Stimulated activated CD8-positive, alpha-beta memory T cell treated with anti-CD3 and anti-CD28 coated beads, Interleukin-4, amount 100 ng/mL, for 48 hours (primary cell): ENCODE measurements at regions not wholly inside any gene's neighbourhood (a gene's known extent, or its start where the extent isn't known, plus 50 kb on each side); places are given as distances from the start of the nearest gene placed in this dataset.

Experiments
- DNase-seq: peaks from one replicate; pipeline ENCODE4 v3.0.0-alpha.2; 2020

GRCh38 chr15:36499412-36500389 lies 79.7 kb upstream of the CDIN1 start:
- no peak for DNase-seq

GRCh38 chr15:36501063-36501678 lies 78.3 kb upstream of the CDIN1 start:
- no peak for DNase-seq

- no peak for DNase-seq
These were observed 76.9 kb upstream of the CDIN1 start for GRCh38 chr15:36502509-36502908.

- no peak for DNase-seq
These were observed 72.6 kb upstream of the CDIN1 start for GRCh38 chr15:36506733-36507356.

- no peak for DNase-seq
These were observed 72.0 kb upstream of the CDIN1 start for GRCh38 chr15:36507458-36507857.

GRCh38 chr15:36511594-36511993 lies 67.8 kb upstream of the CDIN1 start:
- DNase-seq, result no peak

GRCh38 chr15:36517758-36518157 lies 61.7 kb upstream of the CDIN1 start:
- no peak for DNase-seq

- DNase-seq, result no peak
These were observed 60.4 kb upstream of the CDIN1 start for GRCh38 chr15:36519067-36519466.

GRCh38 chr15:36525430-36525829 lies 54.0 kb upstream of the CDIN1 start:
- no peak for DNase-seq

GRCh38 chr15:36527235-36528162 lies 51.9 kb upstream of the CDIN1 start:
- no peak for DNase-seq

GRCh38 chr15:36529296-36530011 lies 50.0 kb upstream of the CDIN1 start:
- no peak for DNase-seq
